GM12875 (cell line): ENCODE measurements at regions not wholly inside any gene's neighbourhood (a gene's known extent, or its start where the extent isn't known, plus 50 kb on each side); places are given as distances from the start of the nearest gene placed in this dataset.

Experiments
- H3K4me3 ChIP-seq: one replicate; pipeline ENCODE4 v1.5.1; 2011; ENCODE audit warnings: low read depth, low read length, control low read depth
- TF ChIP-seq, protein P1 (sequence below): IDR thresholded peaks from 2 replicates; pipeline ENCODE4 v1.5.1; 2011; ENCODE audit warnings: low read depth, mild to moderate bottlenecking, control low read depth, inconsistent platforms, low read length, moderate library complexity, borderline replicate concordance; ENCODE audit not compliant: insufficient read depth

DNA sequence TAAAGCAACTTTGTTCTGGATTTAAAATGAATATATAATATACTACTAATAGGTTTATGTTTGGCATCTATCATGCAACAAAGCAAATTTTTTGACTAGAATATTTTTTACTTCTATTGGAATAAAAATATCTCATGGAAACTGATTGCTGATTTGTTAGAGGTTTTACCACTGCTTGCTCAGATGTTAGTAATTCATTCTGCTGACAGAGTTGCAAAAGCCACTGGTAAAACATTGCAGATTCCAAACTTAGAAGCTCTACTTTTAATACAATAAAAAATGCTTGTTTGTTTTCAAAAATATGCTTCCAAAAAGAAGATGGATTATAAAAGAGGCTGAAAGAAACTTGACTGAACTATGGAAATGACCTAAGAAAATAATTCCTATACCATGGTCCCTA, 795.2 kb downstream of the PCDH18 start:
- no peak overlapping the region for H3K4me3 ChIP-seq
- TF ChIP-seq, protein P1, sequence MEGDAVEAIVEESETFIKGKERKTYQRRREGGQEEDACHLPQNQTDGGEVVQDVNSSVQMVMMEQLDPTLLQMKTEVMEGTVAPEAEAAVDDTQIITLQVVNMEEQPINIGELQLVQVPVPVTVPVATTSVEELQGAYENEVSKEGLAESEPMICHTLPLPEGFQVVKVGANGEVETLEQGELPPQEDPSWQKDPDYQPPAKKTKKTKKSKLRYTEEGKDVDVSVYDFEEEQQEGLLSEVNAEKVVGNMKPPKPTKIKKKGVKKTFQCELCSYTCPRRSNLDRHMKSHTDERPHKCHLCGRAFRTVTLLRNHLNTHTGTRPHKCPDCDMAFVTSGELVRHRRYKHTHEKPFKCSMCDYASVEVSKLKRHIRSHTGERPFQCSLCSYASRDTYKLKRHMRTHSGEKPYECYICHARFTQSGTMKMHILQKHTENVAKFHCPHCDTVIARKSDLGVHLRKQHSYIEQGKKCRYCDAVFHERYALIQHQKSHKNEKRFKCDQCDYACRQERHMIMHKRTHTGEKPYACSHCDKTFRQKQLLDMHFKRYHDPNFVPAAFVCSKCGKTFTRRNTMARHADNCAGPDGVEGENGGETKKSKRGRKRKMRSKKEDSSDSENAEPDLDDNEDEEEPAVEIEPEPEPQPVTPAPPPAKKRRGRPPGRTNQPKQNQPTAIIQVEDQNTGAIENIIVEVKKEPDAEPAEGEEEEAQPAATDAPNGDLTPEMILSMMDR: no peak

DNA sequence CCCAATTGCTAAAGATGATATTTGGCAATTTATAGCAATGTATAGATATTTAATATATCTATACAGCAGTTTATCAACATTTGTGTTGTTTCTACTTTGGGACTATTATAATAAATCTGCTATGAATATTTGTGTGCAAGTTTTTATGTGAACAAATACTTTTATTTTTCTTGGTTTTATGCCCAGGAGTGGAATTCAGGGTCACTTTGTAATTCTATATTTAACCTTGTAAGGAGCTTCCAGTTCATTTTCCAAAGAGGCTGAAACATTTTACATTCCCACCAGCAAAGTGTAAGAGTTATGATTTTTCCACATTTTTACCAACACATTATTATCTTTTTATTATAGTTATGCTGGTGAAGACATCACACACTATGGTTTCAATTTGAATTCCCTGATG, 801.3 kb downstream of the PCDH18 start:
- TF ChIP-seq, protein P1: no peak
- H3K4me3 ChIP-seq: no peak overlapping the region

GRCh38 chr4:136725286-136726081, 806.8 kb downstream of the PCDH18 start:
- H3K4me3 ChIP-seq: no peak overlapping the region
- TF ChIP-seq, protein P1: no peak

DNA sequence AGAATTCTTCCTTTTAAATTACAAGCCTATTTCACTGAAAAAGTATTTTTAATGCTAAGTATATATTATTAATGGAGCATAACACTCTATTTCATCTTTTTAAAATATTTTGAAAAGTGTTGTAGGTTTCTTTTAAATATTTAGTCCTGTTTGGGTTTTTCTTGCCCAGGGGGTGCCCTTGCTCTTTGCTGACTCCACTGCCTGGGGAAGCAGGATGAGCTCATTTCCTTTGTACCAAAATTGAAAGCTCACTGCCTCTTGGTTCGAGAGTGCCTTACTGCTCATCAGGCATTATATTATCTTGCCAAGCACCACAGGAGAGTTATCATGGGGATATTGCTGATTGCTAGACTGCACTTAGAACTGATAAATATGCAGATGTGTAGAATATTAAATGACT, 819.2 kb downstream of the PCDH18 start:
- H3K4me3 ChIP-seq: no peak overlapping the region
- TF ChIP-seq, protein P1: no peak

DNA sequence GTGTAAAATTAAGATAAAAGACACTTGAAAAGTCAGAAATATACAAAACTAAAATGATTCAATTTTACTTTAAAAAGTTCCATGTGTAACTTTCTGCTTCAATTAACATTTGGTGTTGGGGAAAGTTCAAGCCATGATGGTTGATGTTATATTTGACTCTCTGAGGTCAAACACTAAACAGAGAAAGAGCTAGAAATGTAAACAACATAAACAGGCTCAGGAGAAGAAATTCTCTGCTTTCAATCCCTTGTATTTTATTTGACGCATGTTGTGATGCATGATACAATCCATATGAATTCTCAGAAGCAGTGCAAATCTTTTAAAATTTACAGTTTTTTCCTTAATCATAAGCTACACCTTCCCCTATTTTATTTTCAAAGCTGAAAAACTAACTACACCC, 822.4 kb downstream of the PCDH18 start:
- TF ChIP-seq, protein P1: no peak
- H3K4me3 ChIP-seq: no peak overlapping the region

DNA sequence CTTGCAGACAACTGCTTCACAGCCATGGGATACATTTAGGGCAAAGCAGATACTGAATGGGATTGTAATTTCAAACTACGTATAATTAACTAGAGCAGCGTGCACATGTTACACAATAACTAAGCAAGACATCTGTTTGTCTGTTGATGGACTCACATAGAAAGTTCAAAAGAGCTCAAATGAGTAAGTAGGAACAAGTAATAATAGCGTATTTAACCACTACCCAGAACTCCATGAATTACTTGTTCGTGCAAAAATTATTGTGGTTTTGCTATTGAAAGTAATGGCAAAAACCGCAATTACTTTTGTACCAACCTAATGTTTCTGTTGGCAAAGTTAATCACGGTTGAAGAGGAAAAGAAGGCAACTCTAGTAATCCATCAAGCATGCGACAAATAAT, 825.4 kb downstream of the PCDH18 start:
- TF ChIP-seq, protein P1: no peak

GRCh38 chr4:136699905-136700304, 832.4 kb downstream of the PCDH18 start:
- TF ChIP-seq, protein P1: no peak
- no peak overlapping the region for H3K4me3 ChIP-seq

More for the DNA sequence above, 825.4 kb downstream of the PCDH18 start:
- H3K4me3 ChIP-seq: no peak overlapping the region
